HUES6 (cell line): ENCODE measurements at regions not wholly inside any gene's neighbourhood (a gene's known extent, or its start where the extent isn't known, plus 50 kb on each side); places are given as distances from the start of the nearest gene placed in this dataset.

Experiments
- H3K27ac ChIP-seq: 2 replicates; pipeline ENCODE4 v1.7.0; 2013; ENCODE audit warnings: low read depth, mild to moderate bottlenecking, low read length, inconsistent platforms
- H3K27me3 ChIP-seq: 2 replicates; pipeline ENCODE4 v1.6.1; 2013; ENCODE audit warnings: low read length; ENCODE audit not compliant: control insufficient read depth, insufficient read depth
- H3K36me3 ChIP-seq: 2 replicates; pipeline ENCODE4 v1.6.1; 2013; ENCODE audit warnings: low read length; ENCODE audit not compliant: control insufficient read depth, insufficient read depth
- H3K4me1 ChIP-seq: 2 replicates; pipeline ENCODE4 v1.6.1; 2013; ENCODE audit warnings: low read length; ENCODE audit not compliant: control insufficient read depth, insufficient read depth
- H3K4me3 ChIP-seq: 2 replicates; pipeline ENCODE4 v1.5.1; 2013; ENCODE audit warnings: low read depth, low read length
- H3K9ac ChIP-seq: one replicate; pipeline ENCODE4 v1.6.1; 2013; ENCODE audit warnings: mild to moderate bottlenecking, low read length
- H3K9me3 ChIP-seq: 2 replicates; pipeline ENCODE4 v1.6.1; 2013; ENCODE audit warnings: low read depth, low read length; ENCODE audit not compliant: control insufficient read depth, insufficient read depth

DNA sequence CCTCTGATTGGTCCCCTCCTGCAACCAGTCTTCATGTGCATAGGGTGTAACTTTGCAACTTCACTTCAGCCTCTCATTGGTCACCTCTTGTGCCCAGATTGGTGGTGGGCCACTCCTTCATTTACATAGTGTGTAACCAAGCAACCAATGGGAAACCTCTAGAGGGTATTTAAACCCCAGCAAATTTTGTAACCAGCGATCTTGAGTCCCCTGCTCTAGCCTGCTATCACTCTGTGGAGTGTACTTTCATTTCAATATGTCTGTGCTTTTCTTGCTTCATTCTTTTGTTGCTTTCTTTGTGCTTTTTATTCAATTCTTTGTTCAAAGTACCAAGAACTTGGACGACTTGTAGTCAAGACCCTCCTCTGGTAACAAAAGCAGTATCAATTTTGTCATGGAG, 1336.9 kb upstream of the SPRY2 start:
- no peaks in the 10 kb centered on the region for H3K27me3 ChIP-seq
- H3K27ac ChIP-seq, result no peak overlapping the region
- H3K9me3 ChIP-seq, result peaks cover 18% of the 10 kb centered on the region
- H3K9ac ChIP-seq, result no peak overlapping the region
- H3K4me1 ChIP-seq, result no peaks in the 10 kb centered on the region
- H3K36me3 ChIP-seq, result no peaks in the 10 kb centered on the region
- H3K4me3 ChIP-seq, result no peak overlapping the region

DNA sequence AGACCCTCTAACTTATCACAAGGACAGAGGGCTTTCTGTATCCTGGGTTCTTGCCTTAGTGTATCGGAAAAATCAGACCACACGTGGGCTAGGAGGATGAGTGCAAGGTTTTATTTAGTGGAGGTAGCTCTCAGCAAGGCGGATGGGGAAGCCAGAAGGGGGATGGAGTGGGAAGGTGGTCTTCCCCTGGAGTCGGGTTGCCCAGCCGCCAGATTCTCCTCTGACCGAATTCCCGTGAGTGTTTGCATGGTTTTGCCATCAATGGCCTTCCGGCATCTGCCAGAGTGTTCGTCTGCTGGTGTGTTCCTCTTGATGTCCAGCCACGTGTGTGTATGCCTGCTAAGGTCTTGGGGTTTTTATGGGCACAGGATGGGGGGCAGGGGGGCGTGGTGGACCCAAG, 1335.1 kb upstream of the SPRY2 start:
- H3K36me3 ChIP-seq, result no peaks in the 10 kb centered on the region
- no peak overlapping the region for H3K4me3 ChIP-seq
- no peak overlapping the region for H3K27ac ChIP-seq
- H3K27me3 ChIP-seq, result no peaks in the 10 kb centered on the region
- H3K9me3 ChIP-seq, result peaks cover 18% of the 10 kb centered on the region
- peaks cover under 1% of the 10 kb centered on the region for H3K4me1 ChIP-seq
- no peak overlapping the region for H3K9ac ChIP-seq

DNA sequence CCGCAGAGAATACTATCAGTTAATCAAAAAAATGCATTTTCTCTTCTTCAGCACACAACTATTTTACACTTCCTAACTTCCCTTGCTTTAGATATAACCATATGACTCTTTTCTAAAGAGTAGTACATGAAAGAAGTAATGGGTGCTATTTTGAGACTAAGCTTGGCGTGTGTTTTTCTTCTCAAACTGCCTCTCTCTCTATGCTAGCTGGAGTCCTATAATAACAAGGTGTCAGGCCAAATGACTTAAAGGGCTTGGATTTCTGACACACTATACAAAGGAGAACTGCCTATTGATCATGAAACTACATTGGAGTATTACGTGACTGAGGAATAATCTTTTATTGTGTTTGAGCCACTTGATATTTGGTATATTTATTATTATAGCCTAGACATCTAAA, 1330.1 kb upstream of the SPRY2 start:
- peaks cover 10% of the 10 kb centered on the region for H3K4me1 ChIP-seq
- H3K9me3 ChIP-seq, result peaks cover under 1% of the 10 kb centered on the region; the same call in 1 of the 2 replicates
- no peak overlapping the region for H3K4me3 ChIP-seq
- H3K27ac ChIP-seq, result no peak overlapping the region
- H3K36me3 ChIP-seq, result no peaks in the 10 kb centered on the region
- no peaks in the 10 kb centered on the region for H3K27me3 ChIP-seq
- no peak overlapping the region for H3K9ac ChIP-seq

DNA sequence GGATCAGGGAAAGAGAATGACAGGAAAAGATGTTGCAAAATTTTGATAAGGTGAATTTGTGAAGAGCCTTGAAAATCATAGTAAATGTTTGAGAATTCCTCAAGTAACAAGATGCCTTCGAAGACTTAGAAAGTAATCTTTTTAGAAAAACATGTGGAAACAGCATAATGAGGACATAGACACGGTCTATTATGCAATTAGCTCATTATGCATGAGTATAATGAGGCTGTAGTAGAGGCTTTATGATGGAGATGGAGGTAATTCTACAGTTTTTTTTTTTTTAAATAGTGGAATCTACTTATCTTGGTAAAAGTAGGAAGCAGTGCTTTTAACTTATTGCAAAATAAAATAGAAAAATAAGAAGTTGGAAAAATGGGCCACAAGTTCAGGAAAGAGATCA, 1329.1 kb upstream of the SPRY2 start:
- no peak overlapping the region for H3K4me3 ChIP-seq

DNA sequence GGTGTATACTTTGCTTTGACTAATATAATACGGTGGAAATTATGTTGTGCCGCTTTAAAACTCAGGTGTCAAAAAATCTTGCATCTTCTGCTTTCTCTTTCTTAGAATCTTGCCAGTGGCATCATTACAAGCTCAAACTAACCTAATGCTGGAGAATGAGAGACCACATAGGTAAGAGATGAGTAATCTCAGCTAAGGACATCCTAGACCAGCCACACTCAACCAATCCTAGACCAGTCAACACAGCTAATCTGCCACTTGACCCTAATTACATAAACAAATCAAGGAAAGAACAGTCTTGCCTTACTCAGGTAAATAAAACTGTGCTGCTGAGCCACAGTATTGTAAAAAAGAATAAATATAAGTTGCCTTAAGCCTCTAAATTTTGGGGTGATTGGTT, 1323.9 kb upstream of the SPRY2 start:
- no peak overlapping the region for H3K9ac ChIP-seq

More for the DNA sequence above, 1329.1 kb upstream of the SPRY2 start:
- no peaks in the 10 kb centered on the region for H3K36me3 ChIP-seq
- H3K9ac ChIP-seq, result no peak overlapping the region
- peak overlapping the region; percentile 28; the same call in 1 of the 2 replicates for H3K27ac ChIP-seq
- H3K9me3 ChIP-seq, result no peaks in the 10 kb centered on the region; the same call in 1 of the 2 replicates
- H3K4me1 ChIP-seq, result peaks cover 10% of the 10 kb centered on the region
- H3K27me3 ChIP-seq, result no peaks in the 10 kb centered on the region

DNA sequence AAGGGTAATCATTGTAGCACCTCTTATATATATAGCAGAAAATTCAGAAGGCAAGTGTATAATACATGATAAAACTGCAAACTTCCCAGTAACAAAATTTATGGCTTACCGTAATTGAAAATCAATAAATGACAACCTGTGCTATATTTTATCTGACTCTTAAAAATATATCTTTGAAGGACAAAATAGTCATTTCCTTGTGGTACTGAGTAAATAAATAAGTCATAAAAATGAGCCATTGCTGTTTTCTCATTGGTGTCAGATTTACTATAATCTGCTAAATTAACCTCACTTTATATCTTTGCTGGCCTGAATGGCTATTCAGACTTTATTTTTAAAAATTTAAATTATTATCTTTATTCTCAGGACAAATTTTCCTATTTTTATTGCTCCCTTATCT, 1319.1 kb upstream of the SPRY2 start:
- H3K36me3 ChIP-seq, result no peaks in the 10 kb centered on the region

More for the DNA sequence above, 1323.9 kb upstream of the SPRY2 start:
- Histone ChIP-seq H3K27me3 (no peaks in the 10 kb centered on the region), H3K9me3 (peaks cover 2% of the 10 kb centered on the region; the same call in 1 of the 2 replicates), H3K27ac (no peak overlapping the region), H3K36me3 (no peaks in the 10 kb centered on the region), H3K4me1 (peaks cover 7% of the 10 kb centered on the region; the same call in 1 of the 2 replicates), H3K4me3 (no peak overlapping the region)

DNA sequence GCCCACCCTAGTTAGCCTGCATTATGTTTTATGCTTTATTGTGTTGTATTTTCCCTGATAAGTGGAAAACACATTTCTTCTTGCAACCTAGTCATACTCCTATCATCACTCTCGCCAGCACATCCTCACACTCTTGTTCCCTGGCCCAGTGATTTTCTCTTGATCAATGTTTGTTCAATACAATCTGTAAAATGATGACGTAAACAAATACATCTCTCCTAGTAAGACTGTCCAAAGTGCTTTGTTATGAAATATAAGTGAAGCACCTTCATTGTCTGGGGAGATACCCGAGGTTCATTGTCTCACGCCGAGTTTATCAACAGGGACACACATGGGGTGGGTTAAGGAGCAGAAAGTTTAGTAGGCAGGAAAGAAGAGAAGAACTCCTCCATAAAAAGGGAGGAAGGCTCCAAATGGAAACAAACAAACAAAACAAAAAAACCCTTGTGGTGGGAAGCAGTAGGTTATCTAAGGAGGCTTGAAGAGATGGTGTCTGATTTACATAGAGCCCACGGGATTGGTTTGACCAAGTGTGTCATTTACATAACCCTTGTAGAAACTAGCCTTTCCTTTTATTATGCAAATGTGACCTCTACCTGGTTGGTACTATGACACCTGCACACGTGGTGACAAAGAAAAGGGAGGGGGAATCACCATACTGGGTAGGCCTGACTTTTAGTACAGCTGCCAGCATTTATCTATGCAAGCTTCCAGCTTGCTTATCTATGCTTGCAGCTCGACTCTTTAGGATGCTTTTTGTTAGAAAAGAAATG, 1317.9 kb upstream of the SPRY2 start:
- no peaks in the 10 kb centered on the region for H3K4me1 ChIP-seq
- no peaks in the 10 kb centered on the region for H3K36me3 ChIP-seq
- no peak overlapping the region for H3K4me3 ChIP-seq
- no peaks in the 10 kb centered on the region for H3K27me3 ChIP-seq
- peaks cover 7% of the 10 kb centered on the region; the same call in 1 of the 2 replicates for H3K9me3 ChIP-seq
- no peak overlapping the region for H3K27ac ChIP-seq
- no peak overlapping the region for H3K9ac ChIP-seq

More for the DNA sequence above, 1319.1 kb upstream of the SPRY2 start:
- peaks cover 7% of the 10 kb centered on the region; the same call in 1 of the 2 replicates for H3K9me3 ChIP-seq
- no peak overlapping the region for H3K27ac ChIP-seq
- 0 out of 2 replicates have a peak, but pooled peaks cover 4% of the 10 kb centered on the region for H3K4me1 ChIP-seq
- H3K4me3 ChIP-seq, result no peak overlapping the region
- no peaks in the 10 kb centered on the region for H3K27me3 ChIP-seq
- H3K9ac ChIP-seq, result no peak overlapping the region

DNA sequence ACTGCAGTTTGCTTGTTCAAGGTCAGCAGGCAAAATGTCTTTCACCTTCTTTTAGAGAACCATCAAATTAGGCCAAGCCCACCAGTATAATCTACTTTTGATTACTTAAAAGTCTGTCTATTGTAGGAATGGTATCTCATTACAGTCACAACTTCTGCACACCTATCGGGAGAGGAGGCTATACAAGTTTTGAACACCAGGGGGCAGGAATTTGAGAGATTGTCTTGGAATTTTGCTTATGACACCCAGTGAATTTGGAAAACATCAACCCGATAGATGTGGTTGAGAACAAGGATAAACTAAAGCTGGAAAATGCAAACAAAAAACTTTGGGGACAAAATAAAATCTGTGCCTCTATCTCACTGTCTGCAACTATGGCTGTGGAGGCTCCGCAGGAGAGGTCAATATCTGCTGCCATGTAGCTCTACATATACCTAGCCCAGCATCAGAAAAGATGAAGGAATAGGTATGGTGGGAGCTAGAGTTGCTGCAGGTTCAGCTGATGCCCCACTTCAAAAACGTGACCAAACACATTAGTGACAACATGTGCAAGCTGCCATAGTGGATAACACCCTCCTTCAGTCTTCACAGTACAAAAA, 1299.2 kb upstream of the SPRY2 start:
- no peaks in the 10 kb centered on the region for H3K4me1 ChIP-seq
- H3K9ac ChIP-seq, result no peak overlapping the region
- no peaks in the 10 kb centered on the region for H3K27me3 ChIP-seq

DNA sequence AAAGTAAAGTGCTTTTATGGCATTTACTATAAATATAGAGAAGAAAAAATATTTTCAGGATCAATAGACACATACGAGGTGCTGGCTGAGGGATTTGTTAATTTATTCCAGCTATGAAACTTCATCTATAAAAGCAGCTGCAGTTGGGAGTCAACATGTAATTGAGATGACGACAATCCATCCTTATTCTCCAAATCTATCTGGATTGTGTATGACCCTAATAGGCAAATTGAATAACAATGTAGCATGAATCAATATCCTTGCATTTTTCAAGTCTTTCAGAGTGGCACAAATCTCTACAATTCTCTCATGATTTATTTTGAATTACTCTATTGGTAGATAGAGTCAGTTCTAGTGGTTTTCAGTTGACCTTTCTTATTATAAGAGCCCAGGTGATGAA, 1296.5 kb upstream of the SPRY2 start:
- Histone ChIP-seq H3K4me3 (no peak overlapping the region), H3K9me3 (peaks cover 14% of the 10 kb centered on the region), H3K36me3 (no peaks in the 10 kb centered on the region), H3K27me3 (no peaks in the 10 kb centered on the region), H3K27ac (no peak overlapping the region), H3K4me1 (no peaks in the 10 kb centered on the region), H3K9ac (no peak overlapping the region)

More for the DNA sequence above, 1299.2 kb upstream of the SPRY2 start:
- Histone ChIP-seq H3K27ac (no peak overlapping the region), H3K36me3 (no peaks in the 10 kb centered on the region), H3K9me3 (peaks cover 15% of the 10 kb centered on the region), H3K4me3 (no peak overlapping the region)

DNA sequence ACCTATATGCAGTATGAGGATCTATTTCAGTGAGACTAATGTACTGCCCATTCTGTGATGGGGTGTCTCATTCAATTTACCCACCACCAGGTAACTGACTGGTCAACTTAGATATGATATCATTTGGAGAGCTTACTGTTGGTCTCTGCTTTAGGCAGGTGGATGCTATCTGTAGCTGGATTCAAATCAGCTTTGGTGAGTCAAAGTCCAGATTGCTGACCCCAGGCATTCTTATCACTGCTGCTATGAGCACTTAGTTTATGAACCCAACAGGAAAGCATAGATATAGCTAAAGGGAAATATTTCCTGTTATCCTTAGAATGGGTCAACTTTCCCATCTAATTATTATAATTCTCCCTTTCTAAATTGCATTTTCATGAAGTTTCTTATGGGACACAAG, 1295.2 kb upstream of the SPRY2 start:
- no peak overlapping the region for H3K4me3 ChIP-seq
- H3K9me3 ChIP-seq, result peaks cover 14% of the 10 kb centered on the region
- no peak overlapping the region for H3K27ac ChIP-seq
- H3K27me3 ChIP-seq, result no peaks in the 10 kb centered on the region
- no peak overlapping the region for H3K9ac ChIP-seq
- no peaks in the 10 kb centered on the region for H3K4me1 ChIP-seq
- H3K36me3 ChIP-seq, result no peaks in the 10 kb centered on the region

DNA sequence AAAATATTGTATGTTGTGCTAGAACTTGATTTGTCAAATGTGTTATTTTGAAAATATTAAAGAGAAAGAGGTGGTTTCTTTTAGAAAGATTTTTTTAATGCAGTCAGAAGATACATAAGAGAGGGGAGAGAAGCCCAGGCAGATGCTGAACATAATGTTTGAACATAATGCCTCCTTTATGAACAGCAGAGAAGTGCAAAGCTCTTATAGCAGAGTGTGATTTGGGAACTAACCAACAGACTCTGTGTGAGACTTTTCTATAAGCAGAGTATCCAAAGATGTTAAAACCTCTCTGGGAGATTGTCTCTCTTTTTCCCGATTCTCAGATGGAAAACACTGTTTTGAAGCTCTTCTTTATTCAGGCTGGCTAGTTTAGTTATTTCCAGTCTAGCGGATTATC, 1274.1 kb upstream of the SPRY2 start:
- Histone ChIP-seq H3K27me3 (no peaks in the 10 kb centered on the region), H3K9ac (no peak overlapping the region), H3K9me3 (no peaks in the 10 kb centered on the region), H3K4me1 (no peaks in the 10 kb centered on the region), H3K4me3 (no peak overlapping the region), H3K36me3 (no peaks in the 10 kb centered on the region), H3K27ac (no peak overlapping the region)
